ENCODE measurements at regions not wholly inside any gene's neighbourhood (a gene's known extent, or its start where the extent isn't known, plus 50 kb on each side); places are given as distances from the start of the nearest gene placed in this dataset.

GRCh38 chr12:14273913-14274311 is 91.6 kb upstream of the ATF7IP start:
- DNase-seq (ENCODE audit: low read depth in 1 of 2, low spot score in 1 of 2): no peak
- no peaks in the 10 kb centered on the region for H3K27me3 ChIP-seq (ENCODE audit: insufficient read depth, poor library complexity, severe bottlenecking)
- H3K4me3 ChIP-seq (replicated peaks; ENCODE audit: insufficient read depth, low read length): no peak overlapping the region
- H3K27ac ChIP-seq (replicated peaks): peak overlapping the region; percentile 86
- TF ChIP-seq GABPA (IDR thresholded peaks at IDR 0.05; ENCODE audit: low read depth) (no peak), POLR2AphosphoS5 (IDR thresholded peaks at IDR 0.05; ENCODE audit: low read depth) (0 out of 2 replicates have a peak, but pooled peaks have one; percentile 0)

GRCh38 chr12:14275111-14275510 is 90.4 kb upstream of the ATF7IP start:
- Histone ChIP-seq H3K4me3 (replicated peaks; ENCODE audit: insufficient read depth, low read length) (no peak overlapping the region), H3K27ac (replicated peaks) (peak overlapping the region; percentile 43; the same call in 1 of the 2 replicates), H3K27me3 (ENCODE audit: insufficient read depth, poor library complexity, severe bottlenecking) (no peaks in the 10 kb centered on the region)
- DNase-seq (ENCODE audit: low read depth in 1 of 2, low spot score in 1 of 2): no peak
- no peak for TF ChIP-seq REST (IDR thresholded peaks at IDR 0.05; ENCODE audit: insufficient replicate concordance, low read depth)
- TF ChIP-seq SPI1 (IDR thresholded peaks at IDR 0.05; ENCODE audit: borderline replicate concordance, low read depth): no peak
- no peak for TF ChIP-seq POLR2AphosphoS5 (IDR thresholded peaks at IDR 0.05; ENCODE audit: low read depth)
- no peak for TF ChIP-seq CTCF (IDR thresholded peaks at IDR 0.05; ENCODE audit: insufficient read depth, low read length)
- TF ChIP-seq GABPA (IDR thresholded peaks at IDR 0.05; ENCODE audit: low read depth): no peak

GRCh38 chr12:14275886-14276285 is 89.6 kb upstream of the ATF7IP start:
- TF ChIP-seq REST (IDR thresholded peaks at IDR 0.05; ENCODE audit: insufficient replicate concordance, low read depth): no peak
- no peak for TF ChIP-seq CTCF (IDR thresholded peaks at IDR 0.05; ENCODE audit: insufficient read depth, low read length)
- TF ChIP-seq SPI1 (IDR thresholded peaks at IDR 0.05; ENCODE audit: borderline replicate concordance, low read depth): no peak
- no peak for TF ChIP-seq POLR2AphosphoS5 (IDR thresholded peaks at IDR 0.05; ENCODE audit: low read depth)
- no peak for TF ChIP-seq GABPA (IDR thresholded peaks at IDR 0.05; ENCODE audit: low read depth)
- DNase-seq (ENCODE audit: low read depth in 1 of 2, low spot score in 1 of 2): peak; percentile 27 to 63
- Histone ChIP-seq H3K27ac (replicated peaks) (peak overlapping the region; percentile 43), H3K27me3 (ENCODE audit: insufficient read depth, poor library complexity, severe bottlenecking) (no peaks in the 10 kb centered on the region), H3K4me3 (replicated peaks; ENCODE audit: insufficient read depth, low read length) (no peak overlapping the region)

- no peak overlapping the region for H3K4me3 ChIP-seq (replicated peaks; ENCODE audit: insufficient read depth, low read length)
- H3K27ac ChIP-seq (replicated peaks): no peak overlapping the region
- TF ChIP-seq REST (IDR thresholded peaks at IDR 0.05; ENCODE audit: insufficient replicate concordance, low read depth): no peak
- DNase-seq (ENCODE audit: low read depth in 1 of 2, low spot score in 1 of 2): no peak
- no peaks in the 10 kb centered on the region for H3K27me3 ChIP-seq (ENCODE audit: insufficient read depth, poor library complexity, severe bottlenecking)
Measured at GRCh38 chr12:14278294-14278953, 87.1 kb upstream of the ATF7IP start.
